ENCODE measurements at regions not wholly inside any gene's neighbourhood (a gene's known extent, or its start where the extent isn't known, plus 50 kb on each side); places are given as distances from the start of the nearest gene placed in this dataset.
A peak's percentile ranks its signal among the peaks of the same experiment; 100 is the strongest.

DNA sequence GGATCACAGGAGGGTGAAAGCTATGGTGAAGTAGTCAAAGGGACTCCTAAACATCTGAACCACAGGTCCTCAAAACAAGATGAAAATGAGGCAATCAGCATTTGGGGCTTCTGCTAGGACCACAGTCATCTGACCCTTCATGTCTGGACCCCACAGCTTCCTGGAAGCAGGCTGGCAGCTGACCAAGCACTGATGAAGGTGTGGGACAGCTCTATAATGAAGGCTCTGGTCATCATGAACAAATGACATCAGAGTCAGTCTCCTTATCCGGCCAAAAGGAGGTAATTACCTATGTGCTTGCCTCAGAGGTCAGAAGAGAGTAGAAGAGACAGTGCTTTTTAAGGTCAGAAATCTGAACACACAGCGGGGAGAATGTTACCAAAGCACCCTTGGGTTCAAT is 101.2 kb upstream of the GNAO1 start:
- no peak for DNase-seq (ENCODE audit: low read depth)

DNA sequence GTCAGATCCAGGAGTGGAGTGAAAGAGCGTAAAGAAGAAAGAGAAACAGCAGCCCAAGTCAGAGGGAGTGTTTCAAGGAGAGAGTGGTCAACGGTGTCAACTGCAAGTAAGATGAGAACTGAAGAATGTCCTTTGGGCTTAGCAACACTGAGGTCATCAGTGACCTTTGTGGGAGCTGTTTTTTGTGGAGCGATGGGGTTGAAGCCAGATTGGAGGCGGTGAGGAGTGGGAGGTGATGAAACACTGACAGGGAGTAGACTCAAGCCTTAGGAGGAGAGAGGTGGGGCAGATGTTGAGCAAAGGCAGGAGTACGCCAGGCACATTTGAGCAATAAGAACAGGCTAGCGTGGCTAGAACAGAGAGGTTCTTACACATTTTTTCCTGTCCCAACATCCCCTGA is 103.7 kb upstream of the GNAO1 start:
- DNase-seq (ENCODE audit: low read depth), result no peak

- no peak for DNase-seq (ENCODE audit: low read depth)
Observed at GRCh38 chr16:56081371-56081770, 109.9 kb upstream of the GNAO1 start.

GRCh38 chr16:56075732-56076388 is 115.4 kb upstream of the GNAO1 start:
- no peak for DNase-seq (ENCODE audit: low read depth)

GRCh38 chr16:56073508-56073907 is 117.8 kb upstream of the GNAO1 start:
- DNase-seq (ENCODE audit: low read depth), result no peak

- no peak for DNase-seq (ENCODE audit: low read depth)
Observed at GRCh38 chr16:56072096-56072495, 119.2 kb upstream of the GNAO1 start.

DNA sequence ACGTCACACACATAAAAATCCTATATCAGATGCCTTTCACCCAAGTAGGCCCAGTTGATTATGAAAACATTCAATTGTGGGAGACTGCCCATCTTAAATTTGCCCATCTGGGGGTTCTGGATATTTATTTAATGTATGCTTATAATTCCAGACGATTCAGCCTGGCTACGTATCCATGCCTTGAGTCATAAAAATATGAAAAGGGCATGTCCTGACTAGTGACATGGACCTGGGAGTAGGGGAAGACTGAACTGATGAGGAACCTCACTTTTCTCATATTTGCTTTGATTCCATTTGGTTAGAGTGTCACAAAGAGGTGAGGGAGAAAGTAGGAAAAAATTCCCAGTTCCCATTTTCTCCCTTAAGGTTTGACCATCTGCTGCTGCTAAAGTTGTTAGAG is 122.5 kb upstream of the GNAO1 start:
- DNase-seq (ENCODE audit: low read depth), result no peak

DNA sequence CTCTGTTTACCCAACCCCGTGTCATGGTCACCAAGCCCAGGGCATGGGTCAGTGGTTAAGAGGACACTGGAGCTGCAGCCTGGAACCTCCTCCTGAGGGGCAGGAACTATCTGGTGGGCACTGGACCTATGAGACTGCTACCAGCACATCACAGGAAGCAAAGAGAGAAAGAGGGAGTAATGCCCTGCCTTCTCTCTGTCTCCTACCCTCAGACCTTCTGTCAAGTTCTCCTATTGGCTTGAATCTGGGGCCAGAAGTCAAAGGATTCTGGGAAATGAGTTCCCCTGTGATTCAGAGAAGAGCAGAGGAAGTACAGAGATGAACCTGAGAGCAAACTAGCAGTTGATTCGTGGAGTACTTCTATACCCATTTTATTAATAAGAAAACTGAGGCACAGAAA is 123.0 kb upstream of the GNAO1 start:
- DNase-seq (ENCODE audit: low read depth), result no peak

- no peak for DNase-seq (ENCODE audit: low read depth)
Observed at GRCh38 chr16:56067406-56067805, 123.9 kb upstream of the GNAO1 start.

DNA sequence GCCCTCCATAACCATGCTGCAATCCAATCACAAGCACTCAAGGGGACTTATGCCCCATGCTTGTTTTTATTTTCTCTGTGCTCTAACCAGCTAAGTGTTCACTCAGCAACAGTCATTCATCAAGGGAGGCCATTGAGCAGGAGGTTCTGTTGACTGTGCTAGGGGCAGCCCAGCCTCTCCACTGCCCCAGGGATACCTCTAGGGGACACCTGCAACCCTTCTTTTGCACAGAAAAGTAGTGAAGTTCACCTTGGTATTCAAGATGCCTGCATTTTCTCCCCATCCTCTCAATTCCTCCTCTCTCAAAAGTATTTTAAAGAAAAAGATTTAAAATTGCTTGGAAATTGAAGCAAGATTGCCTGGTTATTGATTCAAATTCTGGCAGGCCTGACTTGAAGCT is 124.7 kb upstream of the GNAO1 start:
- no peak for DNase-seq (ENCODE audit: low read depth)

GRCh38 chr16:56063111-56063510 is 128.2 kb upstream of the GNAO1 start:
- no peak for DNase-seq (ENCODE audit: low read depth)

GRCh38 chr16:56057151-56057550 is 134.1 kb upstream of the GNAO1 start:
- DNase-seq (ENCODE audit: low read depth), result no peak

DNA sequence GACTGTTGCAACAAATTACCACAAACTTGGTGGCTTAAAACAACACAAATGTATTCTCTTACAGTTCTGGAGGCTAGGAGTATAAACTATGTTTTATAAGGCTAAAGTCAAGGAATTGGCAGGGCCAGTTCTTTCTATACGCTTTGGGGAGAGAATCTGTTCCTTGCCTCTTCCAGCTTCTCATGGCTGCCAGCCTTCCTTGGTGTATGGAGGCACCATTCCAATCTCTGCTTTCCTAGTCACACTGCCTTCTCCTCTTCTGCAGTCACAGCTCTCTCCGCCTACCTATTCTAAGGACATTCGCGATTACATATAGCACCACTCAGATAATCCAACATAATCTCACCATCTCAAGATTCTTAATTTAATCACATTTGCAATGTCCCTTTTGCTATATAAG is 140.4 kb upstream of the GNAO1 start:
- DNase-seq (ENCODE audit: low read depth), result no peak

DNA sequence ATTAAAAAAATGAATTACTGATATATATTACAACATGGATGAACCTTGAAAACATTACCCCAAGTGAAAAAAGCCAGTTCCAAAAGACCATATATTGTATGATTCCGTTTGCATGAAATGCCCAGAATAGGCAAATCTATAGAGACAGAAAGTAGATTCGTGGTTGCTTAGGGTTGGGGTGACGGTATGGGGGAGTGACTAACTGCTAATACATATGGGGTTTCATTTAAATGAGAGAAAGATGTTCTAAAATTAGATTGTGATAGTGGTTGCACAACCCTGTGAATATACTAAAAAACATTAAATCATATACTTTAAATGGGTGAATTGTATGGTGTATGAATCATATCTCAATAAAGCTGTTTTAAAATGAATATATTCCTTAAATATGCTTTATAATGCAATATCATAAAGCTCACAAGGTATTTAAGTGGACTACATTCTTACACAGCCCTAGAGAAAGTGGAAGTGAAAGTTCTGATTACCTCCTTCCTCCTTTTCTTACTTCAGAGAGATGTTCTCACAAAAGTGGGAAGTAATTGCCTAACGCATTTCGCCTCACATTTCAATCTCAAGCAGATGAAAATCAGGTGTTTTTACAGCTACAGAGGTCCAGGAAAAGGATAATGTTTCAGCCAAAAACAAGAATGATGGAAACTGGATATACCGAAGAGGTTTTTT is 142.7 kb upstream of the GNAO1 start:
- DNase-seq (ENCODE audit: low read depth), result no peak

DNA sequence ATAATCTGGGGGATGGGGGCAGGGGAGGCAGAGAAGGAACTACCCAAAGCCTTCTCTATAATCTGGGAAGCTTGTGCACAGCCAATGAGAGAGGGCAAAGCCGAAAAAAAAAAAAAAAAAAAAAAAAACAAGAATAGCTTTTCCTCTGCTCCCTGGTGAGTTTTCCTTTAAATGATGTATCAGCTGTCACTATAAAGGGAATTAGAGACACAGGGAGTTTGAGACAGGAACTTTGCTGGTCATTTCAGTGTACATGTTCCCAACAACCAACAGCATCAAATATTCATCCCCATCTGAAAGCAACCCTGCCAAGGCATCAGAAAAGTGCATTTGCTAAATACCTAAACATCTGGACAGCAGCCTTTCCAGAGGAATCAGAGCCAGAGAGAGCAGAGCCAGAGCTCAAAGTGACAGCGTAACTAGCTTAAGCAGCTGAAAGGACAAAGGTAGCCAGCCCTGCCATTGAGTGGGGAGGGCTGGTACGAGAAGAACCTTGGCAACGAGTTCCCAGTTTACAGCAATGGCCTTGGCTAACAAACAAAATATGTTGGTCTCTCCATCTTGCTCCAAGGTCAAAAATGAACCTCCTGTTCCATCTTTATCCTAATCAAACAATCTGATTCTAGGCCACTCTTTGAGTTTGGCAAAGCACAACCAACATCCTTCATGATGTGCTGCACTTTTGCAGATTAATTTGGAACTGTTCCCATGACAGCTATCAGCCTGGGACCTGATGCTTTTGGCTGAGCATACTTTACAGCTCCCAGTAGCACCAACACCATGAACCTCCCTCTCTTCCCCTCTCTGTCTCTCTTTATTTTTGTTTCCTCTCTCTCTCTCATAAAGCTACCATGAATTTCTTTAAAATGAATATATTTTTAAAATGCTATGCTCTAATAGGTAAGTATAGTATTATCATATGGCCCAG is 143.7 kb upstream of the GNAO1 start:
- no peak for DNase-seq (ENCODE audit: low read depth)

GRCh38 chr16:56042416-56042815 is 148.9 kb upstream of the GNAO1 start:
- DNase-seq (ENCODE audit: low read depth), result no peak

- DNase-seq (ENCODE audit: low read depth), result peak; percentile 4
Observed at GRCh38 chr16:56041556-56042140, 149.6 kb upstream of the GNAO1 start.

- no peak for DNase-seq (ENCODE audit: low read depth)
Observed at GRCh38 chr16:56038564-56039098, 152.7 kb upstream of the GNAO1 start.

- no peak for DNase-seq (ENCODE audit: low read depth)
Observed at GRCh38 chr16:56032072-56032471, 156.9 kb upstream of the CES5A start.

DNA sequence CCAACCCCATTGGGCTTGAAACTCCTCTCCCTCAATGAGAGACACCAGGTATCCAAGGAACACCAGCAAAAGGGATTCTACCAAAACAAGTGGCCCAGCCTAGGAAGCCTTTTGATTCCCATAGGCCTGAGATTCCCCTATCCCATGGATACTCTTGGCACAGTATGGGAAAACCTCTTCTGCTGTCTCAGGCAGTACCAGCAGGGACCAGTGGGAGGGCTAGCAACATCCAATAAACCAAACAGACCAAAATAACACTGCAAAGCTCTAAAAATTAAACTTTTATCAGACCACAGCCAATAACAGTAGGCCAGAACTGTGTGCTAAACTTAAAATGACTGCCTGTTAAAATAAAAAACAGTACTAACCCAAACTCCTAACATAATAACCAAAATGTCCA is 153.9 kb upstream of the CES5A start:
- no peak for DNase-seq (ENCODE audit: low read depth)

DNA sequence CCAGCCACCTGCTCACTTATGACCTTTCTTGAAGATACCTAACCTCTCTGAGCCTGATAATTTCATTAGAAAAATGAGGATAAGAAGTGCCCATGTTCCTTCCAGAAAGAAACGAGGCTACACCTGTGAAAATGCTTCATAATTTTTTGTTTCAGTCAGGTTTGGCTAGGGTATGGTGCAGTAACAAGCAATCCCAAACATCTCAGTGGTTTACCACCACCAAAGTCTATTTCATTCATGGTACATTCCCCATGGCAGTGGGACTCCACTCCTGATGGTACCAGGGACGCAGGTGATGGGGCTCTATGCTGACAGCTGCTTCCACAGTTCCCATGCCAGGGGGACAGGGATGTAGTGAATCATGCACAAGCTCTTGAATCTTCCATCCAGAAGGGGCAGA is 147.6 kb upstream of the CES5A start:
- no peak for DNase-seq (ENCODE audit: low read depth)

- no peak for DNase-seq (ENCODE audit: low read depth)
Observed at GRCh38 chr16:56019274-56019673, 144.1 kb upstream of the CES5A start.

All from activated T-cell treated with anti-CD3 and anti-CD28 coated beads for 48 hours (primary cell).